ENCODE measurements at regions not wholly inside any gene's neighbourhood (a gene's known extent, or its start where the extent isn't known, plus 50 kb on each side); places are given as distances from the start of the nearest gene placed in this dataset.

GRCh38 chr4:131081069-131081468 lies 1985.1 kb downstream of the C4orf33 start:
- no peak overlapping the region for H2AFZ ChIP-seq (ENCODE audit: insufficient read depth, low read length, poor library complexity)

GRCh38 chr4:131084997-131085396 lies 1989.0 kb downstream of the C4orf33 start:
- no peak overlapping the region for H4K91ac ChIP-seq (ENCODE audit: low read depth, low read length)
- no peaks in the 10 kb centered on the region for H3K9me3 ChIP-seq (ENCODE audit: insufficient read depth, low read depth, low read length)
- no peak overlapping the region for H2BK12ac ChIP-seq (ENCODE audit: low read length)
- H2BK120ac ChIP-seq (ENCODE audit: insufficient read depth, low read length, poor library complexity): no peak overlapping the region
- WGBS (ENCODE audit: extremely low coverage, insufficient coverage, insufficient read length): no CpG with 5 or more reads among the region's 3 CpGs
- no peak overlapping the region for H3K23ac ChIP-seq (ENCODE audit: low read length)
- H3K4me1 ChIP-seq (ENCODE audit: control insufficient read depth in 1 of 2, insufficient read depth in 2 of 2, low read length in 2 of 2): no peaks in the 10 kb centered on the region
- H3K4me2 ChIP-seq (ENCODE audit: low read length): no peak overlapping the region
- no peaks in the 10 kb centered on the region for H3K79me2 ChIP-seq (ENCODE audit: control insufficient read depth, insufficient read depth, low read length, poor library complexity)
- H3K4ac ChIP-seq (ENCODE audit: low read depth, low read length): no peak overlapping the region
- H3K36me3 ChIP-seq (ENCODE audit: control insufficient read depth in 1 of 2, insufficient read depth in 2 of 2, low read length in 2 of 2): no peaks in the 10 kb centered on the region
- H3K27ac ChIP-seq (ENCODE audit: low read depth, low read length): no peak overlapping the region
- no peak overlapping the region for H4K8ac ChIP-seq (ENCODE audit: low read depth, low read length)
- H3K18ac ChIP-seq (ENCODE audit: low read length): no peak overlapping the region
- no peak overlapping the region for H2BK5ac ChIP-seq (ENCODE audit: low read depth, low read length, poor library complexity)
- no peaks in the 10 kb centered on the region for H3K79me1 ChIP-seq (ENCODE audit: low read length)
- no peak overlapping the region for H3K4me3 ChIP-seq (ENCODE audit: low read depth, low read length)
- no peak overlapping the region for H3K9ac ChIP-seq (ENCODE audit: low read length)
- no peak overlapping the region for H2AFZ ChIP-seq (ENCODE audit: insufficient read depth, low read length, poor library complexity)
- no peak overlapping the region for H3K14ac ChIP-seq (ENCODE audit: low read length)
- H4K12ac ChIP-seq (ENCODE audit: low read depth, low read length): no peak overlapping the region
- no peaks in the 10 kb centered on the region for H3K27me3 ChIP-seq (ENCODE audit: insufficient read depth, low read length)
- DNase-seq: no peak
- H2AK5ac ChIP-seq (ENCODE audit: low read length): no peak overlapping the region

More at GRCh38 chr4:131081069-131081468, 1985.1 kb downstream of the C4orf33 start:
- Histone ChIP-seq H4K8ac (ENCODE audit: low read depth, low read length) (no peak overlapping the region), H3K27me3 (ENCODE audit: insufficient read depth, low read length) (no peaks in the 10 kb centered on the region), H3K23ac (ENCODE audit: low read length) (no peak overlapping the region), H4K12ac (ENCODE audit: low read depth, low read length) (no peak overlapping the region), H2BK120ac (ENCODE audit: insufficient read depth, low read length, poor library complexity) (no peak overlapping the region), H3K27ac (ENCODE audit: low read depth, low read length) (no peak overlapping the region), H3K4ac (ENCODE audit: low read depth, low read length) (no peak overlapping the region), H2BK5ac (ENCODE audit: low read depth, low read length, poor library complexity) (no peak overlapping the region), H4K91ac (ENCODE audit: low read depth, low read length) (no peak overlapping the region), H3K9me3 (ENCODE audit: insufficient read depth, low read depth, low read length) (no peaks in the 10 kb centered on the region), H2BK12ac (ENCODE audit: low read length) (no peak overlapping the region), H3K4me1 (ENCODE audit: control insufficient read depth in 1 of 2, insufficient read depth in 2 of 2, low read length in 2 of 2) (no peaks in the 10 kb centered on the region), H3K4me3 (ENCODE audit: low read depth, low read length) (no peak overlapping the region), H3K14ac (ENCODE audit: low read length) (no peak overlapping the region), H3K9ac (ENCODE audit: low read length) (no peak overlapping the region), H3K79me2 (ENCODE audit: control insufficient read depth, insufficient read depth, low read length, poor library complexity) (no peaks in the 10 kb centered on the region), H3K36me3 (ENCODE audit: control insufficient read depth in 1 of 2, insufficient read depth in 2 of 2, low read length in 2 of 2) (no peaks in the 10 kb centered on the region), H3K4me2 (ENCODE audit: low read length) (no peak overlapping the region), H2AK5ac (ENCODE audit: low read length) (no peak overlapping the region), H3K18ac (ENCODE audit: low read length) (no peak overlapping the region), H3K79me1 (ENCODE audit: low read length) (no peaks in the 10 kb centered on the region)
- no peak for DNase-seq

GRCh38 chr4:131091896-131092295 lies 1995.9 kb downstream of the C4orf33 start:
- H4K8ac ChIP-seq (ENCODE audit: low read depth, low read length): no peak overlapping the region
- H3K4me3 ChIP-seq (ENCODE audit: low read depth, low read length): no peak overlapping the region
- H3K4me1 ChIP-seq (ENCODE audit: control insufficient read depth in 1 of 2, insufficient read depth in 2 of 2, low read length in 2 of 2): no peaks in the 10 kb centered on the region
- no peak overlapping the region for H4K91ac ChIP-seq (ENCODE audit: low read depth, low read length)
- H3K23ac ChIP-seq (ENCODE audit: low read length): no peak overlapping the region
- no peak overlapping the region for H4K12ac ChIP-seq (ENCODE audit: low read depth, low read length)
- H2BK120ac ChIP-seq (ENCODE audit: insufficient read depth, low read length, poor library complexity): no peak overlapping the region
- peak in 1 of 2 donors; percentile 64 for DNase-seq
- no peak overlapping the region for H3K9ac ChIP-seq (ENCODE audit: low read length)
- no peak overlapping the region for H3K4me2 ChIP-seq (ENCODE audit: low read length)
- H3K4ac ChIP-seq (ENCODE audit: low read depth, low read length): no peak overlapping the region
- H3K36me3 ChIP-seq (ENCODE audit: control insufficient read depth in 1 of 2, insufficient read depth in 2 of 2, low read length in 2 of 2): no peaks in the 10 kb centered on the region
- H2AK5ac ChIP-seq (ENCODE audit: low read length): no peak overlapping the region
- H3K79me1 ChIP-seq (ENCODE audit: low read length): no peaks in the 10 kb centered on the region
- no peak overlapping the region for H2AFZ ChIP-seq (ENCODE audit: insufficient read depth, low read length, poor library complexity)
- no peaks in the 10 kb centered on the region for H3K27me3 ChIP-seq (ENCODE audit: insufficient read depth, low read length)
- H3K18ac ChIP-seq (ENCODE audit: low read length): no peak overlapping the region
- H2BK5ac ChIP-seq (ENCODE audit: low read depth, low read length, poor library complexity): no peak overlapping the region
- H3K79me2 ChIP-seq (ENCODE audit: control insufficient read depth, insufficient read depth, low read length, poor library complexity): no peaks in the 10 kb centered on the region
- no peak overlapping the region for H2BK12ac ChIP-seq (ENCODE audit: low read length)
- H3K9me3 ChIP-seq (ENCODE audit: insufficient read depth, low read depth, low read length): no peaks in the 10 kb centered on the region
- H3K27ac ChIP-seq (ENCODE audit: low read depth, low read length): no peak overlapping the region
- no peak overlapping the region for H3K14ac ChIP-seq (ENCODE audit: low read length)

- Histone ChIP-seq H2BK120ac (ENCODE audit: insufficient read depth, low read length, poor library complexity) (no peak overlapping the region), H3K27ac (ENCODE audit: low read depth, low read length) (no peak overlapping the region)
- WGBS (ENCODE audit: extremely low coverage, insufficient coverage, insufficient read length): no CpG with 5 or more reads among the region's 2 CpGs
These were observed 1997.4 kb downstream of the C4orf33 start for GRCh38 chr4:131093303-131093702.

More at GRCh38 chr4:131093303-131093702, 1997.4 kb downstream of the C4orf33 start:
- Histone ChIP-seq H3K4me3 (ENCODE audit: low read depth, low read length) (no peak overlapping the region), H3K36me3 (ENCODE audit: control insufficient read depth in 1 of 2, insufficient read depth in 2 of 2, low read length in 2 of 2) (no peaks in the 10 kb centered on the region), H2BK5ac (ENCODE audit: low read depth, low read length, poor library complexity) (no peak overlapping the region), H3K79me1 (ENCODE audit: low read length) (no peaks in the 10 kb centered on the region), H3K9ac (ENCODE audit: low read length) (no peak overlapping the region), H4K12ac (ENCODE audit: low read depth, low read length) (no peak overlapping the region), H3K4ac (ENCODE audit: low read depth, low read length) (no peak overlapping the region), H4K91ac (ENCODE audit: low read depth, low read length) (no peak overlapping the region), H4K8ac (ENCODE audit: low read depth, low read length) (no peak overlapping the region), H3K27me3 (ENCODE audit: insufficient read depth, low read length) (no peaks in the 10 kb centered on the region), H3K23ac (ENCODE audit: low read length) (no peak overlapping the region), H3K18ac (ENCODE audit: low read length) (no peak overlapping the region), H3K14ac (ENCODE audit: low read length) (no peak overlapping the region), H3K4me2 (ENCODE audit: low read length) (no peak overlapping the region), H2AK5ac (ENCODE audit: low read length) (no peak overlapping the region), H3K9me3 (ENCODE audit: insufficient read depth, low read depth, low read length) (no peaks in the 10 kb centered on the region), H2BK12ac (ENCODE audit: low read length) (no peak overlapping the region), H2AFZ (ENCODE audit: insufficient read depth, low read length, poor library complexity) (no peak overlapping the region), H3K79me2 (ENCODE audit: control insufficient read depth, insufficient read depth, low read length, poor library complexity) (no peaks in the 10 kb centered on the region), H3K4me1 (ENCODE audit: control insufficient read depth in 1 of 2, insufficient read depth in 2 of 2, low read length in 2 of 2) (no peaks in the 10 kb centered on the region)
- DNase-seq: peak in 1 of 2 donors; percentile 39
